Neural crest cell (in vitro differentiated cells): ENCODE measurements at regions not wholly inside any gene's neighbourhood (a gene's known extent, or its start where the extent isn't known, plus 50 kb on each side); places are given as distances from the start of the nearest gene placed in this dataset.

ENCODE experiments used
- DNase-seq: peaks from one replicate; pipeline ENCODE4 v3.0.0; 2021; ENCODE audit warnings: low read depth, mixed read lengths, low spot score
- H3K27ac Mint-ChIP-seq: one replicate; pipeline ENCODE4 v1.8.0; 2021; ENCODE audit warnings: mild to moderate bottlenecking, mixed read lengths; ENCODE audit not compliant: unreplicated experiment
- H3K27me3 Mint-ChIP-seq: 2 replicates; pipeline ENCODE4 v1.8.0; 2021; ENCODE audit warnings: low read depth, mild to moderate bottlenecking, mixed read lengths
- H3K36me3 Mint-ChIP-seq: 2 replicates; pipeline ENCODE4 v1.8.0; 2021; ENCODE audit warnings: low read depth, mild to moderate bottlenecking, mixed read lengths
- H3K4me1 Mint-ChIP-seq: 2 replicates; pipeline ENCODE4 v1.8.0; 2021; ENCODE audit warnings: mixed read lengths
- H3K4me3 Mint-ChIP-seq: one replicate; pipeline ENCODE4 v1.8.0; 2021; ENCODE audit warnings: mild to moderate bottlenecking, mixed read lengths
- H3K9me3 Mint-ChIP-seq: 2 replicates; pipeline ENCODE4 v1.8.0; 2021; ENCODE audit warnings: mixed read lengths
- CTCF ChIP-seq: fragments of 200-600 bp; sonication (generic); conservative IDR thresholded peaks from 2 replicates; pipeline ENCODE4 v1.5.0; 2021; ENCODE audit warnings: antibody characterized with exemption, mild to moderate bottlenecking

GRCh38 chr12:97292588-97292987, 170.0 kb upstream of the RMST start:
- no peak for TF ChIP-seq CTCF
- no peaks in the 10 kb centered on the region for H3K27me3 Mint-ChIP-seq
- peaks cover 13% of the 10 kb centered on the region for H3K9me3 Mint-ChIP-seq
- peaks cover 9% of the 10 kb centered on the region for H3K36me3 Mint-ChIP-seq
- peaks cover 7% of the 10 kb centered on the region for H3K4me1 Mint-ChIP-seq
- no peak for DNase-seq
- no peak overlapping the region for H3K27ac Mint-ChIP-seq
- H3K4me3 Mint-ChIP-seq, result no peak overlapping the region

GRCh38 chr12:97293541-97293940, 169.1 kb upstream of the RMST start:
- no peak for DNase-seq
- Mint-ChIP-seq H3K27me3 (no peaks in the 10 kb centered on the region), H3K4me1 (peaks cover 4% of the 10 kb centered on the region), H3K9me3 (peaks cover 20% of the 10 kb centered on the region), H3K27ac (no peak overlapping the region), H3K4me3 (no peak overlapping the region), H3K36me3 (peaks cover 9% of the 10 kb centered on the region)
- TF ChIP-seq CTCF, result no peak

- Mint-ChIP-seq H3K27me3 (no peaks in the 10 kb centered on the region), H3K4me1 (peaks cover 6% of the 10 kb centered on the region), H3K27ac (no peak overlapping the region), H3K36me3 (peaks cover 8% of the 10 kb centered on the region), H3K4me3 (no peak overlapping the region), H3K9me3 (peaks cover 21% of the 10 kb centered on the region)
- TF ChIP-seq CTCF, result no peak
- no peak for DNase-seq
Observed at GRCh38 chr12:97299847-97300246, 162.8 kb upstream of the RMST start.

DNA sequence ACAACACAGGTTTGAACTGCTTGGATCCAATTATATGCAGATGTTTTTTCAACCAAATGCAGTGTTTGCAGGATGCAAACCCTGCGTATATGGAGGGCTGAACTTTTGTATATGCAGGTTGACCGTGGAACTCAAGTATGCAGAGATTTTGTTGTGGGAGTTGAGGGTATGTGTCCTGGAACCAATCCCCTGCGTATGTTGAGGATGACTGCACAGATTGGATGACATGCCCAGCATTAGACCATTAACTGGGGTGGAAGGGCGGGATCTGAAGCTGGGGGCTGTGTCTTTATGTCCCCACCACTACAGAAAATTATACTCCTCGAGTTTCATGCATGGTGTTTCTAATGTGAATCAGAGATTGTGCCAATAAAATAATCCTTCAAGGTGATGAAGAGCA, 162.2 kb upstream of the RMST start:
- Mint-ChIP-seq H3K9me3 (peaks cover 17% of the 10 kb centered on the region), H3K4me1 (peaks cover 12% of the 10 kb centered on the region), H3K27me3 (no peaks in the 10 kb centered on the region), H3K36me3 (peaks cover 5% of the 10 kb centered on the region), H3K4me3 (no peak overlapping the region), H3K27ac (no peak overlapping the region)
- DNase-seq, result no peak
- no peak for TF ChIP-seq CTCF

DNA sequence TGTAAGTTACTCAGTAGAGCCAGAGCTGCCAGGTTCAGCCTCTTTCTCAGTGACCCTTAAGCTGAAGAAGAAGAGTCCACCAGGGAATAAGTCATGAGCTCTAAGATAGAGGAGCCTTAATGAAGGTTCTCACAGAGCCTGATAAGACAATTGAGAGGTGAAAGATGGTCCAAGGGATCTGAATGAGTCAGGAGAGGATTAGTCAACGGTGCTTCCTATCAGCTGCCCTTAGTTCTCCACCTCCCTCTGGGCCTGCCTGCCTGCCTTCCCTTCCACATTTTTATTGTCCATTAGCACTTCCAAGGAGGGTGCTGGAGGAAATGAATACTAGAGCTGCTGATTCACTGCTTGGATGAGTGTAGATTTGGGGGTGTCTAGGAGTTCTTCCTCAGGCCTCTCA, 161.7 kb upstream of the RMST start:
- TF ChIP-seq CTCF, result no peak
- Mint-ChIP-seq H3K27ac (no peak overlapping the region), H3K9me3 (peaks cover 14% of the 10 kb centered on the region), H3K4me3 (no peak overlapping the region), H3K27me3 (no peaks in the 10 kb centered on the region), H3K36me3 (peaks cover 3% of the 10 kb centered on the region), H3K4me1 (peaks cover 16% of the 10 kb centered on the region)
- DNase-seq, result no peak

- TF ChIP-seq CTCF, result no peak
- H3K4me1 Mint-ChIP-seq, result peaks cover 23% of the 10 kb centered on the region
- H3K27ac Mint-ChIP-seq, result no peak overlapping the region
- no peaks in the 10 kb centered on the region for H3K27me3 Mint-ChIP-seq
- no peak overlapping the region for H3K4me3 Mint-ChIP-seq
- H3K9me3 Mint-ChIP-seq, result peaks cover 14% of the 10 kb centered on the region
- no peaks in the 10 kb centered on the region for H3K36me3 Mint-ChIP-seq
- DNase-seq, result no peak
Observed at GRCh38 chr12:97301576-97301975, 161.0 kb upstream of the RMST start.
